Tongue (tissue), 1 donor: ENCODE measurements at regions not wholly inside any gene's neighbourhood (a gene's known extent, or its start where the extent isn't known, plus 50 kb on each side); places are given as distances from the start of the nearest gene placed in this dataset.

Experiments
- DNase-seq: peaks from one replicate; pipeline ENCODE4 v3.0.0-alpha.2; 2015

DNA sequence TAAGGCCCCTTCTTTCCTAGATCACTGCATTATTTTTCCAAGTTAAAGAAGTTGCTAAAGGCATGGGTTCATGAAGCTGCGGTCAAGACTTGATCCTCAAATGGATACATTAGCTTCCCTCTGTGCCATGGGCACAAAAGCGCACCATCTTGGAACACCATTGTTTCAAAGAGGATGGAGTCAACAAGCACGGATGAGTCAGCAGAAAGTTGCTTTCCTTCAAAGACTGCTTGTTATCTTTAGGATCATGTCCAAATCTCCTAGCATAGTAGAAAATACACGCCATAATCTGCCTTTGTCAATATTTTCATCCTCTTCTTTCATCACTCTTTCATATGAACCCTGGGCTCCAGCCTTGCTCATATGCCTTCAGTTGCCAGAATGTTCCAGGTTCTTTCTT, 226.8 kb upstream of the GATB start:
- no peak for DNase-seq

DNA sequence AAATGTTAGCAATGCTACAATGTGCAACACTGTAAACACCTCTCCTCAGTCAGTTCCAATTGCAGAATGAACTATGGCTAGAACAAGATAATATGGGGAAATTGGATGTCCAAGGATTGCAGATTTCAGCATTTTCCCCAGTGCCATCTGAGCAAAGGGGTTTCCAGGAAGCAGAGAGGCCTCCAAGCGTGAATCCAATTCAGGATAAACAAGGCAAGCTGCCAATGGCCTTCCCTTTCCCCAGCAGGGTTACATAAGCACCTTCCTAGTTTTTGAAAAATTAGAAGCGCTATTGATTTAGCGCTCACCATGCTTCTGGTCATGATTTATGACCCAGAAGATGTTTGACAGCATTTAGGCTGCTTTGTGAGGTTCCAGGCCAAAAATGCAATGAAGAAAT, 223.0 kb upstream of the GATB start:
- DNase-seq, result peak; percentile 20

GRCh38 chr4:151979819-151980218, 219.0 kb upstream of the GATB start:
- no peak for DNase-seq

- no peak for DNase-seq
Observed at GRCh38 chr4:151968643-151969042, 207.8 kb upstream of the GATB start.

DNA sequence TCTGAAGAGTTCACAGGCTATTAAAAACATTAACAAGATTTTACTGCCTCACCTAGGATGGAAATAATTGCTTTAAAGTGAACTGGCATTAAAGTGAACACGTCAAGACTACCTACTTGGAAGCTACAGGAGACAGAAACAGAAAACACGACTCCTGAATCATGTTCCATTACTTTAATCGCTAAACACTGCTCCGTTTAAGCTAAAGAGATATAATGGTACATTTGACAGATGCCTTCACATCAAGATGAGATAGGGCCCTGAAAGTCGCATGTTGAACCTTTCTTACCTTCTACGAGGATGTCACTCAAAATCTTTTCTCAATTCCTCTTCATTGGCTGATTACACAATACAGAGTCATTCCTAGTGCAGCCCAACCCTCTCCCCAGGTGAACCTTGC, 206.3 kb upstream of the GATB start:
- no peak for DNase-seq

DNA sequence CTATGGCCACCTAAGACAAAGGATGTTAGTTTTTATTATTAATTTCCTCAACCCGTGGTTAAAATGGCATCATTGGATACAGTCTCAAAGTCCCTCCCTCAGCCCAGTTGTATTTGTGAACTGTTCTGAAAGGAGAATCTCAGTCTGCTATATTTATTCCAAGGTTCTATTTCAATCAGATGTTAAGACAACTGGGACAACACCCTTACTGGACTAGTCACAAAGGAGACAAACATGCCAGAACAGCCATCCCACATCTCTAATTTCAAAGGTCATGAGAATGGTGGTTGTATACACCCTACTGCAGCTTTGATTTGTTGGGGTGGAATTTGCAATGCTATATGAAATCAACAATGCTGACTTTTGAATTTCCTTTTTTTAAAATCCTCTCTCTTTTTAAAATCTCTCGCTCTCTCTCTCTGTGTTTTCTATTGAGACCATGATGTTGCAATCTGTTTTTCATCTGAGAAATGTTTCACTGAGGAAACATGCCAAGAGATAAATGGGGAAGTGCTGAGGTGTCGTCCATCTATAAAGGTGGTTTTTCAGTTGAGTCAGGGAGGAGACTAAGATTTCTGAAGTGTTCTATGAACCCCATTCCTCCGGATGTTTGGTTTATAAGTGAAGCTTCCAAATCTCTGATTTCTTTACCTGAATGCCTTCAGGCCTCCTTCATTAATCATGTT, 201.5 kb upstream of the GATB start:
- DNase-seq, result peak; percentile 26

DNA sequence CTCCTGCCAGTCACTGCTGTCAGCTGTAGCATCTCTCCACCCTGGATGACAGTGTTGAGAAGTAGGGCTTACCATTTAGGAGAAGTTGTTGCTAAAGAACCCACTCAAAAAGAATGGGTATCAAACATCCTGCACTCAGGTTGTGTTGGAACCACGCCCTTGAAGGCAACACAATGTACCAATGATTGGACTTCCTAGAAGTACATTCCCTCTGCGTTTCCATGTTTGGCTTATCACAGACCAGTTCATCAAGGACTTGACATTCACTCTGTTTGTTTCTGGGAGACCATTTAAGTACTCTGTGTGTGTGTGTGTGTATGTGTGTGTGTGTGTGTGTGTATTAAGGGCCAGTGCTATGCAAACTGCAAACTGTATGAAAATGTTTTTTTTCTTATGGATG, 200.6 kb upstream of the GATB start:
- no peak for DNase-seq

DNA sequence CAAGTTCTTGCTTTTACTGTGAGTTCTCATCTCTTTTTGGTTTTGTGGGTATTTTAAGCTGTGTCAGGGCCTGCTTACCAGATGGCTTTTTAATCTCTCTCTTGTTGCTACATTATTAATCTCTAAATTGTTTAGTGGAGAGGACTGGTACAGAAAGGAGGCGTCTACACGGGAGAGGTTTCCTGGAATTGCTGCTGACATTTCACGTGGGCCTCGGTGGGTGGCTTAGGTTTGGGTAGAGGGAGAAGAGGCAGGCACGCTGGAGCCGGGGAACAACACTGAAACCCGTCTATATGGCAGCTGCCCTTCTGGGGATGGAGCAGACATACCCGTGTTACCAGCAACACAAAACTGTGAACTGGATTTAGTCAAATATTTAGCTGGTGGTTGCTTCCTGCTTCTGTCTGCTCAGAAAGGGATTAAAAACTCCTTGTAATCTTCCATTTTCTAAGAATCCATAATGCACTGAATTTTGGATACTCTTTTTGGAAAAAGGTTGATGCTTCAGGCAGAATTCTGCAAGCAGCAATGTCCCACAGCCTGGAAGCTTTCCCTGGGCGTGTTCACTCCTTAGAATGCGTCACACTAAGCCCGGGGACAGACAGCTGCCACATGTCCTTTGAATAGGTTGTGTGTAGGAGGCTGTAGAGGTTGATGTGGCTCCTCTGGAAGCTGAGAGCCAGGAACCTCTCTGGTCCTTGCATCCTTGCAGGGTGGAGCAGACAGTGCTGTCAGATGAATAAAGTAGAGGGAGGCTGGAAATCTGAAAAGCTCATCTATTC, 199.8 kb upstream of the GATB start:
- peak; percentile 43 for DNase-seq

DNA sequence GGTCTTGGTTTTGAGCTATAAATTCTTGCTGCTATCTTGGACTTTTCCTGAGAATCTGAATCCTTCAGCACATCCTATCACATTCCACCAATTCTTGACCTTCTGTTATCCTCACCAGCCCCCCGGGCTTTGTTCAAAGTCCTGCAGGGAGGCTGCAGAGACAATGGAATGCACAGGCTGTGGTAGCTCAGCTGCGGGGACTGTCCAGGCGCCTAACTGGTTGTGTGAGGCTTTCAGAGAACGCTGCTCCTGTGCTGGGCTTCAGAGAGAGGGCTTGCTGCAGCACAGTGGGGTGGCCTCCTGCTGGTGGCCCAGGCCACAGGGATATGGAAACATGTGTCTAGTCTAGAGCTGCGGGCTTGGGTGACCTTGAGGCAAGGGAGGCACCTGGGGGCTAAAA, 196.3 kb upstream of the GATB start:
- peak; percentile 24 for DNase-seq

DNA sequence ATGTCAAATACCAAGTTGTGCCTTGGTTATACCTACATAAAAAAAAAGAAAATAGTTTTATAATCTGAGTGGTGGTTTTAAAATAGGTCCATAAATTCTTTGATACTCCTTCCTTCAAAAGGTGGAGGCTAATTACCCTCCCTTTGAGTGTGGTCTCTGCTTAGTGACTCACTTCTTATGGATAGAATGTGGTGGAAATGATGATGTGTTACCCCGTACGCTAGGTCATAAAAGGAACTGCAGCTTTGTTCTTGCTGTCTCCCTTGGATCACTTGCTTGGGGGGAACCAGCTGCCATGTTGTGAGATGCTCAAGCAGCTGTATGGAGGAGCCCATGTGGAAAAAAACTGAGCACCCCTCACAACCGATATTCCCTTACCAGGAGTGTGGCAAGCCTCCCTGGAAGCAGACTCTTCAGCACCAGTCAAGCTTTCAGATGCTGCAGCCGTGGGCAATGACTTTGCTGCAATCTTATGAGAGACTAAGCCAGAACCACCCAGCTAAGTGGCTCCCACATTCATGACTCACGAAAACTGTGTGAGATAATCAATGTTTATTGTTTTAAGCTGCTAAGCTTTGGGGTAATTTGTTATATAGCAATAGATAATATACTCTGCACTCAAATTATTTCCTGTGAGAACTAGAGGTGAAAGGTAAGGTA, 195.0 kb upstream of the GATB start:
- DNase-seq, result no peak

GRCh38 chr4:151953795-151954372, 193.1 kb upstream of the GATB start:
- DNase-seq, result no peak

GRCh38 chr4:151953312-151953711, 192.5 kb upstream of the GATB start:
- no peak for DNase-seq

GRCh38 chr4:151952711-151953254, 192.0 kb upstream of the GATB start:
- DNase-seq, result no peak

GRCh38 chr4:151952137-151952536, 191.3 kb upstream of the GATB start:
- DNase-seq, result no peak

DNA sequence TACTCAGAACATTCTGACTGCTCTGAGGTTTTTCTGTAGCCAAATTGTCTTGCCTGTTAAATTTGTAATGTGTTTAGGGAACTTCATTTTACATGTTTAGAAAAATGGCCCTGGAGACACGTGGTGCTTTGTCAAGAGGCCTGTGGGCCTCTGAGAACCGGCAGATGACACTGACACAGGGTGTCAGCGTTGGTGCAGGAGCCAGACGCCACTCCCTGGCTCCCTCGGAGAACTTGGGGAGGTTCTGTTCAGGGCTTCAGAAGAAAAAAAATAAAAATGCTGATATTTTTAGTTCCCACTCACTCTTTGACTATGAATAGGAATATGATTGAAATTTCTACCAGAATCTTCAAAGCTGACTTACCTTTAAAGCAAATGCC, 190.9 kb upstream of the GATB start:
- no peak for DNase-seq

DNA sequence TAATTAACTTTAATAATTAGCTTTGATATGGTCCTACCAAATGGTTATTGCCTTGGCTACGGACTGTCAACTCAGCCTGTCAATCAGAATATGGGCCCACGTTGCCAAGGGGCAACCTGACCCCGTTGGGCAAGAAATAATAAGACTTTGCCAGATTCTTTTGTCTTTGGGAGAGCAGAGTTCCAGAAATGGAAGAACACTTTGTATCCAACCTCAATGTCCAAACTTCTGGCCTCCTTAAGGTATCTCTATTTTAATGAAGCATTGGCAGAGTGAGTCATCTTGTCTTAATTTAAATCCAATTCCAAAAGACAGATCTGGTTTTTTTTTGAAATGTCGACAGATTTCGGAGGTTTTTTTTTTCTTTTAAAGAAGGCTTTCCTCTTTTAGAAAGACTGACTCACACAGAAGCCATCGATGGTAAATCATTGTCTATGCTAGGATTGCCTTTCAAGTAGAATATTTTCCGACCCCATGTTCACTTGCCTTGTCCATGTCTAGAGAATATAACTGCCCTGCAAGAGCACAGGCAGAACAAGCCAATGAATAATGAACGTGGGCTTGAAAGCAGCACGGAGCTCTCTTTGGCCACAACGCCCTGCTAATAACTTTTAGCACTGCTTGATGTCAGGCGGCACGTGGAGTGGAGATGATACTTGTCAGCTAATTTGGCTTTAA, 190.3 kb upstream of the GATB start:
- no peak for DNase-seq

DNA sequence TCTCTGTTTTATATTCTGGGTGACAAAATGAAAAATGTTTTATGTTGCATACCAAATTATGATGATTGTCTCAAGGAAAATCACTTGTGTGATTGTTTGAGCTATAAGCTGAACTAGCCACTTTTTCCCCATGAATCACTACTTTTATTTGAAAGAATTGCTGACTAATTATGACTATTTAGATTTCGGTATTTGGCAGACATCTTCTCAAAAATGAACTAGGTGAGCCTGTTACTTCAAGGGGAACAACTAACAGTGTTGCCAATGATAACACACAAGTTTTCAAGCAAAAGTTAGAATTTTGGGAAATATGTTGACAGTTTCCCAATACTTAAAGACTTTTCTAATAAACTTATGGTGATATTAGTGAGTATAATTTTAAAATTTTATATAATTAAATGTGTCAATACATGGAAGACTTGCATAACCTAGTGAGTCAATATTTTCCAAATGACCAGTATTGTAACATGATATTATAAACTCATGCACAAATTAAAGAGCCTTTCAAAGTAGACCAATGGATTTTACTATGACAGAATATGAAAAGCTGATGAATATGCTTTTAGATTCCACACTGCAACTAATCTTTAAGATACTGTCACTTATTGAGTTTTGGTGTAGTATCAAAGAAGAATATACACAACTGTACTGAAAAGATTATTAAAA, 187.7 kb upstream of the GATB start:
- no peak for DNase-seq

GRCh38 chr4:151946718-151947117, 185.9 kb upstream of the GATB start:
- no peak for DNase-seq

DNA sequence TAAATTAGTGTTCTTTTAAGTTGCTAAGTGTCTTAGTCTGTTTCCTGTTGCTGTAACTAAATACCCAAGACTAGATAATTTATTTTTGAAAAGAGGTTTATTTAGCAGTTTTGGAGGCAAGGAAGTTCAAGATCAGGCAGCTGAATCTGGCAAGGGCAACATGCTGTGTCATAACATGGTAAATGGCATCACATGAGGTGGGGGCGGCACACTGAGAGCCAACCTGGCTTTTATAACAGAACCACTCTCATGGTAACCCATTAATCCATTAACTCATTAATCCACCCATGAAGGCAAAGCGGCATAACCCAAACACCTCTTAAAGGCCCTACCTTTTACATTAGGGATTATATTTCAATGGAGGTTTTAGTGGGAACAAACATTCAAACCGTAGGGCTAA, 182.2 kb upstream of the GATB start:
- DNase-seq, result no peak

GRCh38 chr4:151940926-151941617, 180.3 kb upstream of the GATB start:
- DNase-seq, result no peak

GRCh38 chr4:151940291-151940690, 179.5 kb upstream of the GATB start:
- DNase-seq, result no peak
